ENCODE measurements at regions not wholly inside any gene's neighbourhood (a gene's known extent, or its start where the extent isn't known, plus 50 kb on each side); places are given as distances from the start of the nearest gene placed in this dataset.

GRCh38 chr18:75898651-75899050 is 471.1 kb upstream of the SMIM21 start:
- TF ChIP-seq CTCF (IDR thresholded peaks at IDR 0.05) (no peak), POLR2A (IDR thresholded peaks at IDR 0.05) (no peak)
